Posterior vena cava (tissue), 2 donors: ENCODE measurements at regions not wholly inside any gene's neighbourhood (a gene's known extent, or its start where the extent isn't known, plus 50 kb on each side); places are given as distances from the start of the nearest gene placed in this dataset.
"Not testable (repeated sequence)": the region's sequence is repeated elsewhere in the genome, so short reads cannot be mapped to it uniquely, and the experiment has no call there.

Experiments
- DNase-seq: peaks from one replicate; pipeline ENCODE4 v3.0.0-alpha.2; 2020; ENCODE audit warnings: low spot score
- intact Hi-C, 2 donors: fragments of 100-400 bp; cut with DNase I; formaldehyde crosslinking; loops; one replicate each; pipeline versions ENCODE4 v1.14.1 to v1.14.2; 2022 to 2023
- donor health status: DM: yes; HTN: yes; CAD: no.
- donor health status: DM: yes; HTN: yes; CAD: no.

GRCh38 chr3:124318656-124319055, 326.7 kb upstream of the ROPN1 start:
- intact Hi-C loops, result no loop called here
- no peak for DNase-seq

DNA sequence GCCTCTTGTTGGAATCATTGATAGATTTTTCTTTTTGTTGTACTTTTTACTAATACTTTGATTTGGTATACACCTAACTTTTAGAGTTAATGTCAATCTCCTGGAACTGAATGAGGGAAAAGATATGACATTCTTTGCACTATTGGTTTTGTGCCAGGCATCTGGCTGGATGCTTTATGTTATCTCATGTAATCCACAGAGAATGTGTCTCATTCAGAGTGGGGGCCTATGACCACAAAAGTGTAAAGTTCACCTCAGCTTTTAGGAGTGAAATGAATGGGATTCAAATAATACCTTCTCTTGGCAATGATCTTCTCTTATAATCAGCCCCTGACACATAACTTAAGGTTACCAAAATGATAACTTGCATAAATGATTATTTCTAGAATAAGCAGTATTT, 329.1 kb upstream of the ROPN1 start:
- no peak for DNase-seq
- intact Hi-C loops, result no loop called here

DNA sequence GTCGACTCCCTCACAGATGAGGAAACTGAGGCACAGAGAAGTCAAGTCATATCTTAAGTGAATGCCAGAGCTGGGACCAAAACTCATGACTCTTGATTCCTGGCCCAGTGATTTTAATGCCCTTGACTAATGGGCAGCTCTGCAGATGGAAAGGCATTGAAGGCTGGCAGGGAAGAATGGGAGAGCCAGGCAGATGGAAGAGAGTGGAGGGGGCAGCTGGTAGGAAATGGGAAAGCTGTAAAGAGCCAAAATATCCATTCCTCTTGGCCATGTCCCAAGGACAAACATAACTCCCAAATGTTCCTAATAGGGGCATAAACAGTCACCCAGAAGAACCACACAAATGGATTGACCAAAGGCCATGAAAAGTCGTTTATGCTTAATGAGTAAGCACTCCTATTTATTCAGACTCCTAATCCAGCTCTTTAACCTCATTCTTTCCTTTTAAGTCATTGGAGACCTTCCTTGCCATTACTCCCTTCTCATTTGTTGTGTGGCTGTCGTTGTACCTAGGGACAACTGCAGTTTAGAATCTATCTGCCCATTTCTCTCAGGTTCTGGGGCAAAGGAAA, 330.5 kb upstream of the ROPN1 start:
- no peak for DNase-seq

GRCh38 chr3:124322966-124323365, 331.0 kb upstream of the ROPN1 start:
- intact Hi-C loops, result no loop called here
- no peak for DNase-seq

More for the DNA sequence above, 330.5 kb upstream of the ROPN1 start:
- intact Hi-C loops, result no loop called here

- intact Hi-C loops, result no loop called here
- no peak for DNase-seq
Observed at GRCh38 chr3:124325248-124325647, 333.3 kb upstream of the ROPN1 start.

DNA sequence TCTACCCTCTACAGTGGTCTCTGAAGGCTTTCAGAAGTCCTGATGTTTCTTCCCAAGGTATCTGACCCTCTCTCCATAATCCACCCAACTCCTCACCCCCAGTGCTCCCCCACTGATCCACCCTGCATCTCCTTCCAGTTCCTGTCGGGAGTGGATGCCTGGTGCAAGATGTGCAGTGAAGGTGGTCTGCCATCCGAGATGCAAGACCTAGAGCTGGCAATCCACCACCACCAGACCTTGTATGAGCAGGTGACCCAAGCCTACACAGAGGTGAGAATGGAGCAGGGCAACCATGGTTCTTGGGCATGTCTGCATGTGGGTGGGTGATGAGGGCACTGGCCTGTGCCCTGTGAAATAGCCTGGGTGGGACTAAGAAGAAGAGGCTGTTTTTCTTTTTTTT, 337.8 kb upstream of the ROPN1 start:
- DNase-seq, result no peak
- intact Hi-C loops, result no loop called here

DNA sequence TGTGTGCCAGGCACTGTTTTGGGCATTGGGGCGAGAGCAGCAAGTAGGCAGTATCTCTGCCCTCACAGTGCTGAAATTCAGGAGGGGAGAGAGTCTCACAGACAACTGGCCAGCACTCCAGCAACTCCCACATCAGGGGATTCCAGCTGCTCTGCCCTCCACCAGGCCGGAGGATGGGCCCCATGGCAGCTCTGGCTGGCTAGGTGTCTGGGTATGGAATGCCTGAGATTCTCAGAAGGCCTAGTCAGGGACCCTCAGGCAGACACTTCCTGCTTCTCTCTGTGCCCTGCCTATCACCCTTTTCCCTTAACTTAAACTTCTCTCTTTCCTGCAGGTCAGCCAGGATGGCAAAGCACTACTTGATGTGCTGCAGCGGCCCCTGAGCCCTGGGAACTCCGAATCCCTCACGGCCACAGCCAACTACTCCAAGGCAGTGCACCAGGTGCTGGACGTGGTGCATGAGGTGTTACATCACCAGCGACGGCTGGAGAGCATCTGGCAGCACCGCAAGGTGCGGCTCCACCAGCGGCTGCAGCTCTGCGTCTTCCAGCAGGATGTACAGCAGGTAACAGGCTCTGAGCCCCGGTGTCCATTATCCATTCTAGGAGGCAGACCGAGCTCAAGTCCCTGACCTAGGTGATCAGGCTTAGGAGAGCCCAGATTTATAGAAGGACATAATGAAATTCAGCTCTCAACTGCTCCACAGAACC, 342.2 kb upstream of the ROPN1 start:
- no peak for DNase-seq
- intact Hi-C loops, result no loop called here

DNA sequence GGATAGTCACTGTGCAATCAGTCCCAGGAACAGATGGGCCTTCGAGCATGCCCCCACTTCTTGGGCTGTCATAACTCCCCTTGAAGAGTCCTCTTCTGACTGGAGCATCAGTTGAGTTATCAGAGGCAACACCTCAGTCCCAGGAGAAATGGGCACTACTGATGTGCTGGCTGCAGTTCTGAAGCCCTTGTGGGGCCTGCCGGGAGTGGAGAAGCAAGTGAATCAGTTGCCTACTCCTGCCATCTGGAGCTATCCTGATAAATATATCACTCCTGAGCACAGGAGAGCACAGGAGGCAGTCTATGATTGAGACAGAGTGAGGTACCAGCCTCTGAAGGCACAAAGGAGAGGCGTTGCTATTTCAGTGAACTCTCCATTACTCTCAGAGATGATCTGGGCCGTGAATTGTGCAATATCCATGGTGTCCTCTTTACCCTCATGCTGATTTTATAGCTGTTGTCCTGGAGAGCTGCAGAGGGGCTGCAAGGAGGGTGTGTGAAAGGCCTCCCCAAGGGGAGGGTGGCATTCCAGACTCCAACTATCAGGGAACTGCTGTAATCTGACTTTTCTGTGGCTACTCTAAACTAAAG, 344.2 kb upstream of the ROPN1 start:
- intact Hi-C loops, result no loop called here
- no peak for DNase-seq

GRCh38 chr3:124345845-124346244, 353.9 kb upstream of the ROPN1 start:
- intact Hi-C loops, result loop anchor here in 1 of 2 donors (10.0 kb wide), 1 partner anchor 119 kb away; no protein-coding TSS in a partner anchor
- DNase-seq, result no peak

GRCh38 chr3:124346487-124346886, 354.6 kb upstream of the ROPN1 start:
- DNase-seq, result no peak
- intact Hi-C loops, result loop anchor here in 1 of 2 donors (10.0 kb wide), 1 partner anchor 118 kb away; no protein-coding TSS in a partner anchor

DNA sequence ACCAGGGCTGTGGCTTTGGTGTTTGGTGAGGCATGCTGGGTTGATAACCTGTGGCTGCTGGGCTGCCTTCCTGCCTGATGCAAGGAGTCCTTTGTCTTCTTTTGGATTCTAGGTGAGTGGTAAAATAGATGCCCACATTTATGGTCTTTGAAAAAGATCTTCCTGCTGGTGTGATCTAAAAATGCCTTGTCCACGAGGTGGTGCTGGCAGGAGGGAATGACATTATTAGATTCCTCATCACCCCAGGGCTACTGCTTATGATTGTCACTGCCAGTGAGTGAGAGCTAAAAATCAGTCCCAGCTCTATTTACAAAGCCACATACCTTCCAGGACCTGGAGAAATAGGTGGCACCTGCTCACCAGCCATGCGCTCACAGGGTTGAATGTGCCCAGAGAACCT, 355.5 kb upstream of the ROPN1 start:
- no peak for DNase-seq
- intact Hi-C loops, result loop anchor here (1.0 to 10.0 kb wide), 2 partner anchors 32 to 117 kb away; no protein-coding TSS in a partner anchor

GRCh38 chr3:124348555-124348954, 356.6 kb upstream of the ROPN1 start:
- intact Hi-C loops, result loop anchor here in 1 of 2 donors (10.0 kb wide), 1 partner anchor 116 kb away; no protein-coding TSS in a partner anchor
- not testable (repeated sequence) for DNase-seq

GRCh38 chr3:124351430-124352148, 359.7 kb upstream of the ROPN1 start:
- intact Hi-C loops, result loop anchor here in 1 of 2 donors (5.0 to 10.0 kb wide), 2 partner anchors 63 to 116 kb away; no protein-coding TSS in a partner anchor

DNA sequence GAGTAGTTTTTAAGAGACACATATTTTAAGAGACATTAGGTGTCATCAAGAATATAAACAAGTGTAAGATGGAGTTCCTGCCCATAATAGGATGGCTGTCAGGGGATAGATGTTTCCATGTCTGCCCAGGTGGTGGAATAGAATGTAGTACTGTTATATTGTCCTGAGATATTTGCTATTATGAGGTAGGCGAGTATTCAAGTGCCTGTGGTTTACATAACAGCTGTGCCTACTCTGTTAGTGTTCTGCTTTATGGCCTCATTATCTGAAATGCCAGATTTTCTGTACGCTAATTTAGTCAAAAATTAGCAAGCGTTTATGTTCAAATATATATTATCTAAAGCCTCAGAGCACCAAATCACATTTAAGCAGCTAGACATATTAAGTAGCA, 360.2 kb upstream of the ROPN1 start:
- intact Hi-C loops, result loop anchor here in 1 of 2 donors (5.0 to 10.0 kb wide), 2 partner anchors 63 to 115 kb away; no protein-coding TSS in a partner anchor
- DNase-seq, result no peak

More at GRCh38 chr3:124351430-124352148, 359.7 kb upstream of the ROPN1 start:
- no peak for DNase-seq

DNA sequence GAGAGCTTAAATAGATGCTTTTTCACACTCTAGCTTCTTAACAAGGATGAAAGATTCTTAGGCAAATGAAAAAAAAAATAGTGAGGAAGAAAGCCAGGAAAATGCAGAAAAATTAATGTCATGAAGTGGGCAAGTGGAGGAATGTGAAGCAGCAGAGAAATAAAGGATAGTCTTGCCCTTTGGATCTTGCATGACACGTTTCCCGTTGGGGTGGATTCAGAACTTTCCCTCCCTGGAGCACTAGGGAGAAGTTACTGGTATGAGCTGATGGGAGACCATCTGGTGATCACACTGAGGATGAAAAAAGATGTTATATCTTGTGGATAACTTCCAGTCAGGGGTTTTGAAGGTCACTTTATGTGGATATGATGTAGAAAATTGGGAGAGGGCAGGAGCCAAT, 361.8 kb upstream of the ROPN1 start:
- DNase-seq, result no peak
- intact Hi-C loops, result loop anchor here in 1 of 2 donors (5.0 to 10.0 kb wide), 2 partner anchors 61 to 114 kb away; no protein-coding TSS in a partner anchor

DNA sequence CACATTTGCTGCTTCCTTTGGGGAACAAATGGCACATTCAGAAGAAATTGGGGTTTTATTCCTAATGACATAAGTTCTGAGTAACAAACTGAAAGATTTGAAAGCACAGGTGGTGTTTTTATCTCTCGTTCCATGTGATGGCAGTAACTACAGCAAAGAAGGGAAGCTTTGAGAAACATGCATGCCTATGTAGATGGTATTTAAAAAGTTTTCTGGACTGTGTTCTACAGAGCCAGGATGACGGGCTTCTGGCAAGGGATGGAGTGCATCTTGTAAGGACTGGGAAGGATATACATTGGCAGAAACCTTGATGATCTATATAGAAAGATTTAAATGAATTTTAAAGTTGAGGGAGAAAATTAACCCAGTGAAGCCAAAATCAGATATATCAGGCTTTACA, 362.2 kb upstream of the ROPN1 start:
- intact Hi-C loops, result loop anchor here in 1 of 2 donors (5.0 to 10.0 kb wide), 2 partner anchors 61 to 113 kb away; no protein-coding TSS in a partner anchor
- no peak for DNase-seq

DNA sequence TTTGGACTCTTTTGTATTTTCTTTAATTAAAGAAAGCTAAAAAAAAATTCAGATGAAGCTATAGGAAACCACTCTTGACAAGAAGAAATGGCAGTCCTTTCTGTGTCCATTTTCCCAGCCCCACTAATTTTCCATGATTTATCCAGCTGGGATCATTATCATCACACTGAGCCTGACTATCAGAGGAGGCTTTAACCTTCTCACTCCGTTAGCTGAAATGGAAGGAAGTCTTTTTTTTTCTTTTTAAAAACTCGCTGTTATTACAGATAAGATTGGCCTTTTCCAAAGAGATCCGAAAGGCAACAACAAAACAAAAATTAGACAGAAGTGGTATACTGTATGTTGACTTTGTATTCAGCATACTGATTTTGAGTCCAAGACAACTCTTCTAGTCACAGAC, 366.2 kb upstream of the ROPN1 start:
- DNase-seq, result no peak
- intact Hi-C loops, result loop anchor here in 1 of 2 donors (10.0 kb wide), 1 partner anchor 57 kb away; no protein-coding TSS in a partner anchor

DNA sequence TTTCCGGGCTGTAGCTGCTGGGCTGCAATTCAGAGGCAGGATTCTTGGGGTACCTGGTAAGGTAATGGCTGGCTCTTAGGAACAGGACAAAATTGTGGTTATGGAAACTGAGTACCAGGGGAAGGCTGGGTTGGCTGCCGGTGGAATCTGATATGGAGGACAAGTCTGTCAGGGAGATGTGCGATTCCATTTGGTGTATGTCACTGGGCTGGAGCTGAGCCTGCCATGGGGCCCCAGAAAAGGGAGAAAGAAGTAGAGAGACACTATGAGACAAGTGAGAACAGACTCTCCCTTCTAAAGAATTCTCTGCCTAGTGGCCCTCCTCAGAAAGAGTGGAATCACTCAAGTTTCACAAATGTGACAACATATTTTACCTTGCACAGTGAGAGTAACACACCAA, 368.2 kb upstream of the ROPN1 start:
- no peak for DNase-seq
- intact Hi-C loops, result no loop called here

DNA sequence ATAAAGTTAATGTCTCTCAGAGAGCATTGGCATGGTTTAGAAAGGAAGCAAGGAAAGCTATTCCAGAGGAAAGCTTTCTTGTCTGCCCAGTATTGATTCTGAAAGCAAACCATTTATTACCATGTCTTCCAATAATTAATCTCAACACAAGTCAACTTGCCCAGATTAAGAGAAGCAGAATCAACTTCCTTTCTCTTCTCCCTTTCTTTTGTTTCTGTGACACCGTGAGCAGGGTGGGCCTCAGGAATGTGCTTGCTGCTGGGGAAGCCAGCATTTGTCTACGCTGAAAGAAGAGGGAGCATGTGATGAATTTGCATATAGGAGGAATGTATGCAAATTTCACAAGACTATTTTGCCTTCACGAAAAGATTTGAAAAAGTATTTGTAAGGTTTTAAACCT, 368.6 kb upstream of the ROPN1 start:
- intact Hi-C loops, result no loop called here
- DNase-seq, result no peak

GRCh38 chr3:124361566-124361965, 368.7 kb upstream of the UMPS start:
- DNase-seq, result no peak
- intact Hi-C loops, result no loop called here
